H9 (cell line): ENCODE measurements at regions not wholly inside any gene's neighbourhood (a gene's known extent, or its start where the extent isn't known, plus 50 kb on each side); places are given as distances from the start of the nearest gene placed in this dataset.
A peak's percentile ranks its signal among the peaks of the same experiment; 100 is the strongest.

ENCODE experiments used
- DNase-seq: peaks from one replicate; pipeline ENCODE4 v3.0.0-alpha.2; 2017
- H2AFZ ChIP-seq: one replicate; pipeline ENCODE4 v1.6.1; 2013; ENCODE audit warnings: mild to moderate bottlenecking, low read length, control low read depth, moderate library complexity
- H2AK5ac ChIP-seq: 2 replicates; pipeline ENCODE4 v1.6.1; 2013; ENCODE audit warnings: low read length, control low read depth, mixed read lengths; ENCODE audit not compliant: insufficient read length
- H2BK120ac ChIP-seq: one replicate; pipeline ENCODE4 v1.6.1; 2013; ENCODE audit warnings: low read depth, mild to moderate bottlenecking, low read length, control low read depth, inconsistent platforms; ENCODE audit not compliant: poor library complexity, severe bottlenecking
- H2BK12ac ChIP-seq: 2 replicates; pipeline ENCODE4 v1.6.1; 2013; ENCODE audit warnings: low read length, control low read depth, mixed read lengths, low read depth; ENCODE audit not compliant: insufficient read length
- H2BK15ac ChIP-seq: 2 replicates; pipeline ENCODE4 v1.6.1; 2013; ENCODE audit warnings: low read depth, low read length, control low read depth
- H2BK20ac ChIP-seq: one replicate; pipeline ENCODE4 v1.6.1; 2013; ENCODE audit warnings: low read depth, mild to moderate bottlenecking, low read length, control low read depth, inconsistent platforms; ENCODE audit not compliant: poor library complexity, severe bottlenecking
- H2BK5ac ChIP-seq: 2 replicates; pipeline ENCODE4 v1.6.1; 2013; ENCODE audit warnings: low read length, control low read depth, mixed read lengths; ENCODE audit not compliant: insufficient read length
- H3K14ac ChIP-seq: 2 replicates; pipeline ENCODE4 v1.6.1; 2013; ENCODE audit warnings: low read length, control low read depth; ENCODE audit not compliant: insufficient read depth
- H3K18ac ChIP-seq: 2 replicates; pipeline ENCODE4 v1.6.1; 2013; ENCODE audit warnings: low read depth, mild to moderate bottlenecking, mixed read lengths, low read length, control low read depth; ENCODE audit not compliant: insufficient read length
- H3K23ac ChIP-seq: 2 replicates; pipeline ENCODE4 v1.6.1; 2013; ENCODE audit warnings: low read length, control low read depth, mixed read lengths, low read depth; ENCODE audit not compliant: insufficient read length
- H3K23me2 ChIP-seq: 2 replicates; pipeline ENCODE4 v1.6.1; 2013; ENCODE audit warnings: low read depth, mild to moderate bottlenecking, mixed read lengths, low read length, control low read depth; ENCODE audit not compliant: insufficient read length, poor library complexity, severe bottlenecking
- H3K27ac ChIP-seq: 2 replicates; pipeline ENCODE4 v1.5.1; 2013; ENCODE audit warnings: low read length, control low read depth, mixed read lengths, low read depth; ENCODE audit not compliant: insufficient read length
- H3K27me3 ChIP-seq: 2 replicates; pipeline ENCODE4 v1.6.1; 2013; ENCODE audit warnings: low read length, control low read depth, inconsistent platforms; ENCODE audit not compliant: insufficient read depth
- H3K4ac ChIP-seq: 2 replicates; pipeline ENCODE4 v1.6.1; 2013; ENCODE audit warnings: low read depth, mild to moderate bottlenecking, control low read depth, inconsistent platforms, low read length, moderate library complexity
- H3K4me1 ChIP-seq: 2 replicates; pipeline ENCODE4 v1.6.1; 2013; ENCODE audit warnings: low read length, control low read depth, inconsistent platforms; ENCODE audit not compliant: insufficient read depth
- H3K4me2 ChIP-seq: 2 replicates; pipeline ENCODE4 v1.6.1; 2013; ENCODE audit warnings: low read length, control low read depth, mixed read lengths; ENCODE audit not compliant: insufficient read length, insufficient read depth
- H3K56ac ChIP-seq: 2 replicates; pipeline ENCODE4 v1.6.1; 2013; ENCODE audit warnings: low read depth, mild to moderate bottlenecking, mixed read lengths, low read length, control low read depth; ENCODE audit not compliant: insufficient read length
- H3K79me1 ChIP-seq: 2 replicates; pipeline ENCODE4 v1.6.1; 2013; ENCODE audit warnings: low read depth, mild to moderate bottlenecking, moderate library complexity, low read length, control low read depth, inconsistent platforms; ENCODE audit not compliant: insufficient read depth, poor library complexity, severe bottlenecking
- H3K79me2 ChIP-seq: 2 replicates; pipeline ENCODE4 v1.6.1; 2013; ENCODE audit warnings: low read length, control low read depth, inconsistent platforms; ENCODE audit not compliant: insufficient read depth
- H3K9ac ChIP-seq: 2 replicates; pipeline ENCODE4 v1.6.1; 2013; ENCODE audit warnings: low read length, control low read depth, mixed read lengths; ENCODE audit not compliant: insufficient read length; ENCODE audit errors: extremely low read depth
- H3K9me3 ChIP-seq: one replicate; pipeline ENCODE4 v1.6.1; 2013; ENCODE audit warnings: low read depth, low read length, inconsistent platforms; ENCODE audit not compliant: control insufficient read depth
- H3T11ph ChIP-seq: one replicate; pipeline ENCODE4 v1.6.1; 2013; ENCODE audit warnings: mild to moderate bottlenecking, low read length, control low read depth, inconsistent platforms
- H4K20me1 ChIP-seq: one replicate; pipeline ENCODE4 v1.6.1; 2013; ENCODE audit not compliant: control insufficient read depth, insufficient read length, insufficient read depth
- H4K5ac ChIP-seq: 2 replicates; pipeline ENCODE4 v1.6.1; 2013; ENCODE audit warnings: low read depth, mild to moderate bottlenecking, mixed read lengths, low read length, control low read depth; ENCODE audit not compliant: insufficient read length
- H4K8ac ChIP-seq: replicated peaks from 2 replicates; pipeline ENCODE4 v1.6.1; 2013; ENCODE audit warnings: low read length, control low read depth, mixed read lengths, low read depth; ENCODE audit not compliant: insufficient read length
- H4K91ac ChIP-seq: 2 replicates; pipeline ENCODE4 v1.6.1; 2013; ENCODE audit warnings: low read depth, mild to moderate bottlenecking, moderate library complexity, mixed read lengths, low read length, control low read depth; ENCODE audit not compliant: insufficient read length
- H3K27ac Mint-ChIP-seq, 3 experiments: 2 replicates in 2 of 3; 3 replicates in 1 of 3; pipeline ENCODE4 v1.8.0; 2020 to 2021; ENCODE audit warnings: mixed read lengths in 3 of 3, mild to moderate bottlenecking in 1 of 3, moderate library complexity in 1 of 3
- H3K27me3 Mint-ChIP-seq: 2 replicates; pipeline ENCODE4 v1.8.0; 2021; ENCODE audit warnings: low read depth, mild to moderate bottlenecking, moderate library complexity, mixed read lengths
- H3K36me3 Mint-ChIP-seq, 3 experiments: 2 replicates in 2 of 3; 3 replicates in 1 of 3; pipeline ENCODE4 v1.8.0; 2020 to 2021; ENCODE audit warnings: low read depth in 3 of 3, mixed read lengths in 3 of 3; ENCODE audit not compliant: insufficient read depth in 1 of 3
- H3K4me1 Mint-ChIP-seq, 2 experiments: 2 replicates each; pipeline ENCODE4 v1.8.0; 2020; ENCODE audit warnings: mixed read lengths in 2 of 2
- H3K4me3 Mint-ChIP-seq, 2 experiments: 2 replicates in 1 of 2; 3 replicates in 1 of 2; pipeline ENCODE4 v1.8.0; 2020 to 2021; ENCODE audit warnings: mild to moderate bottlenecking in 2 of 2, mixed read lengths in 2 of 2, moderate library complexity in 1 of 2
- H3K9me3 Mint-ChIP-seq, 2 experiments: 2 replicates in 1 of 2; 3 replicates in 1 of 2; pipeline ENCODE4 v1.8.0; 2020; ENCODE audit warnings: mild to moderate bottlenecking in 2 of 2, mixed read lengths in 2 of 2, moderate library complexity in 1 of 2
- CTCF ChIP-seq: fragments of 200-600 bp; sonication (generic); conservative IDR thresholded peaks from 3 replicates; pipeline ENCODE4 v1.8.0; 2021; ENCODE audit warnings: antibody characterized with exemption, mild to moderate bottlenecking
- whole genome bisulfite sequencing: extraction: QIAGEN DNeasy Blood & Tissue Kit; methylation state at CpG from one replicate; pipeline ENCODE4 v1.1.7; 2013; ENCODE audit warnings: missing lambda C conversion rate, low lambda C conversion rate, mixed read lengths; ENCODE audit not compliant: insufficient read length; ENCODE audit errors: extremely low coverage; 5-methylcytosine and 5-hydroxymethylcytosine counted together

GRCh38 chr6:47146431-47147174 is 104.5 kb upstream of the ADGRF1 start:
- Histone ChIP-seq H2BK12ac (no peak overlapping the region), H2AFZ (peak overlapping the region; percentile 49), H4K8ac (no peak overlapping the region), H3K4me1 (peaks cover 17% of the 10 kb centered on the region), H3K23ac (no peak overlapping the region), H3K79me2 (no peaks in the 10 kb centered on the region), H4K5ac (no peak overlapping the region), H3K27me3 (no peaks in the 10 kb centered on the region), H3K14ac (no peak overlapping the region), H4K91ac (no peak overlapping the region), H3K18ac (no peak overlapping the region), H3K79me1 (no peaks in the 10 kb centered on the region), H3K23me2 (no peaks in the 10 kb centered on the region), H2BK20ac (no peak overlapping the region), H3K4me2 (no peak overlapping the region), H3T11ph (no peak overlapping the region), H3K4ac (no peak overlapping the region), H2BK15ac (no peak overlapping the region), H3K27ac (no peak overlapping the region), H4K20me1 (no peaks in the 10 kb centered on the region), H3K9ac (no peak overlapping the region), H3K56ac (no peak overlapping the region), H2BK120ac (no peak overlapping the region), H3K9me3 (no peaks in the 10 kb centered on the region), H2BK5ac (no peak overlapping the region), H2AK5ac (no peak overlapping the region)
- peaks cover 0 to 4% of the 10 kb centered on the region in 2 experiments; a peak in 2 of 5 replicates for H3K9me3 Mint-ChIP-seq
- WGBS: no CpG with 5 or more reads among the region's 2 CpGs
- peaks cover 0 to 4% (median 0%) of the 10 kb centered on the region in 3 experiments; a peak in 1 of 7 replicates for H3K36me3 Mint-ChIP-seq
- no peak for DNase-seq
- H3K4me3 Mint-ChIP-seq: peak overlapping the region in 1 of 2 experiments; percentile 56; a peak in 2 of 5 replicates
- H3K27me3 Mint-ChIP-seq: no peaks in the 10 kb centered on the region
- H3K4me1 Mint-ChIP-seq: peaks cover 41 to 42% of the 10 kb centered on the region in 2 experiments
- H3K27ac Mint-ChIP-seq: peak overlapping the region; percentile 24 to 66 (median 53); a peak in 4 of 7 replicates
- no peak for TF ChIP-seq CTCF
